H9 (cell line): ENCODE measurements at regions not wholly inside any gene's neighbourhood (a gene's known extent, or its start where the extent isn't known, plus 50 kb on each side); places are given as distances from the start of the nearest gene placed in this dataset.

Source experiments
- DNase-seq: peaks from one replicate; pipeline ENCODE4 v3.0.0-alpha.2; 2017
- H2AFZ ChIP-seq: one replicate; pipeline ENCODE4 v1.6.1; 2013; ENCODE audit warnings: mild to moderate bottlenecking, low read length, control low read depth, moderate library complexity
- H2AK5ac ChIP-seq: 2 replicates; pipeline ENCODE4 v1.6.1; 2013; ENCODE audit warnings: low read length, control low read depth, mixed read lengths; ENCODE audit not compliant: insufficient read length
- H2BK120ac ChIP-seq: one replicate; pipeline ENCODE4 v1.6.1; 2013; ENCODE audit warnings: low read depth, mild to moderate bottlenecking, low read length, control low read depth, inconsistent platforms; ENCODE audit not compliant: poor library complexity, severe bottlenecking
- H2BK12ac ChIP-seq: 2 replicates; pipeline ENCODE4 v1.6.1; 2013; ENCODE audit warnings: low read length, control low read depth, mixed read lengths, low read depth; ENCODE audit not compliant: insufficient read length
- H2BK15ac ChIP-seq: 2 replicates; pipeline ENCODE4 v1.6.1; 2013; ENCODE audit warnings: low read depth, low read length, control low read depth
- H2BK20ac ChIP-seq: one replicate; pipeline ENCODE4 v1.6.1; 2013; ENCODE audit warnings: low read depth, mild to moderate bottlenecking, low read length, control low read depth, inconsistent platforms; ENCODE audit not compliant: poor library complexity, severe bottlenecking
- H2BK5ac ChIP-seq: 2 replicates; pipeline ENCODE4 v1.6.1; 2013; ENCODE audit warnings: low read length, control low read depth, mixed read lengths; ENCODE audit not compliant: insufficient read length
- H3K14ac ChIP-seq: 2 replicates; pipeline ENCODE4 v1.6.1; 2013; ENCODE audit warnings: low read length, control low read depth; ENCODE audit not compliant: insufficient read depth
- H3K18ac ChIP-seq: 2 replicates; pipeline ENCODE4 v1.6.1; 2013; ENCODE audit warnings: low read depth, mild to moderate bottlenecking, mixed read lengths, low read length, control low read depth; ENCODE audit not compliant: insufficient read length
- H3K23ac ChIP-seq: 2 replicates; pipeline ENCODE4 v1.6.1; 2013; ENCODE audit warnings: low read length, control low read depth, mixed read lengths, low read depth; ENCODE audit not compliant: insufficient read length
- H3K23me2 ChIP-seq: 2 replicates; pipeline ENCODE4 v1.6.1; 2013; ENCODE audit warnings: low read depth, mild to moderate bottlenecking, mixed read lengths, low read length, control low read depth; ENCODE audit not compliant: insufficient read length, poor library complexity, severe bottlenecking
- H3K27ac ChIP-seq: 2 replicates; pipeline ENCODE4 v1.5.1; 2013; ENCODE audit warnings: low read length, control low read depth, mixed read lengths, low read depth; ENCODE audit not compliant: insufficient read length
- H3K27me3 ChIP-seq: 2 replicates; pipeline ENCODE4 v1.6.1; 2013; ENCODE audit warnings: low read length, control low read depth, inconsistent platforms; ENCODE audit not compliant: insufficient read depth
- H3K4ac ChIP-seq: 2 replicates; pipeline ENCODE4 v1.6.1; 2013; ENCODE audit warnings: low read depth, mild to moderate bottlenecking, control low read depth, inconsistent platforms, low read length, moderate library complexity
- H3K4me1 ChIP-seq: 2 replicates; pipeline ENCODE4 v1.6.1; 2013; ENCODE audit warnings: low read length, control low read depth, inconsistent platforms; ENCODE audit not compliant: insufficient read depth
- H3K4me2 ChIP-seq: 2 replicates; pipeline ENCODE4 v1.6.1; 2013; ENCODE audit warnings: low read length, control low read depth, mixed read lengths; ENCODE audit not compliant: insufficient read length, insufficient read depth
- H3K56ac ChIP-seq: 2 replicates; pipeline ENCODE4 v1.6.1; 2013; ENCODE audit warnings: low read depth, mild to moderate bottlenecking, mixed read lengths, low read length, control low read depth; ENCODE audit not compliant: insufficient read length
- H3K79me1 ChIP-seq: 2 replicates; pipeline ENCODE4 v1.6.1; 2013; ENCODE audit warnings: low read depth, mild to moderate bottlenecking, moderate library complexity, low read length, control low read depth, inconsistent platforms; ENCODE audit not compliant: insufficient read depth, poor library complexity, severe bottlenecking
- H3K79me2 ChIP-seq: 2 replicates; pipeline ENCODE4 v1.6.1; 2013; ENCODE audit warnings: low read length, control low read depth, inconsistent platforms; ENCODE audit not compliant: insufficient read depth
- H3K9ac ChIP-seq: 2 replicates; pipeline ENCODE4 v1.6.1; 2013; ENCODE audit warnings: low read length, control low read depth, mixed read lengths; ENCODE audit not compliant: insufficient read length; ENCODE audit errors: extremely low read depth
- H3K9me3 ChIP-seq: one replicate; pipeline ENCODE4 v1.6.1; 2013; ENCODE audit warnings: low read depth, low read length, inconsistent platforms; ENCODE audit not compliant: control insufficient read depth
- H3T11ph ChIP-seq: one replicate; pipeline ENCODE4 v1.6.1; 2013; ENCODE audit warnings: mild to moderate bottlenecking, low read length, control low read depth, inconsistent platforms
- H4K20me1 ChIP-seq: one replicate; pipeline ENCODE4 v1.6.1; 2013; ENCODE audit not compliant: control insufficient read depth, insufficient read length, insufficient read depth
- H4K5ac ChIP-seq: 2 replicates; pipeline ENCODE4 v1.6.1; 2013; ENCODE audit warnings: low read depth, mild to moderate bottlenecking, mixed read lengths, low read length, control low read depth; ENCODE audit not compliant: insufficient read length
- H4K8ac ChIP-seq: replicated peaks from 2 replicates; pipeline ENCODE4 v1.6.1; 2013; ENCODE audit warnings: low read length, control low read depth, mixed read lengths, low read depth; ENCODE audit not compliant: insufficient read length
- H4K91ac ChIP-seq: 2 replicates; pipeline ENCODE4 v1.6.1; 2013; ENCODE audit warnings: low read depth, mild to moderate bottlenecking, moderate library complexity, mixed read lengths, low read length, control low read depth; ENCODE audit not compliant: insufficient read length
- H3K27ac Mint-ChIP-seq, 3 experiments: 2 replicates in 2 of 3; 3 replicates in 1 of 3; pipeline ENCODE4 v1.8.0; 2020 to 2021; ENCODE audit warnings: mixed read lengths in 3 of 3, mild to moderate bottlenecking in 1 of 3, moderate library complexity in 1 of 3
- H3K27me3 Mint-ChIP-seq: 2 replicates; pipeline ENCODE4 v1.8.0; 2021; ENCODE audit warnings: low read depth, mild to moderate bottlenecking, moderate library complexity, mixed read lengths
- H3K36me3 Mint-ChIP-seq, 3 experiments: 2 replicates in 2 of 3; 3 replicates in 1 of 3; pipeline ENCODE4 v1.8.0; 2020 to 2021; ENCODE audit warnings: low read depth in 3 of 3, mixed read lengths in 3 of 3; ENCODE audit not compliant: insufficient read depth in 1 of 3
- H3K4me1 Mint-ChIP-seq, 2 experiments: 2 replicates each; pipeline ENCODE4 v1.8.0; 2020; ENCODE audit warnings: mixed read lengths in 2 of 2
- H3K4me3 Mint-ChIP-seq, 2 experiments: 2 replicates in 1 of 2; 3 replicates in 1 of 2; pipeline ENCODE4 v1.8.0; 2020 to 2021; ENCODE audit warnings: mild to moderate bottlenecking in 2 of 2, mixed read lengths in 2 of 2, moderate library complexity in 1 of 2
- H3K9me3 Mint-ChIP-seq, 2 experiments: 2 replicates in 1 of 2; 3 replicates in 1 of 2; pipeline ENCODE4 v1.8.0; 2020; ENCODE audit warnings: mild to moderate bottlenecking in 2 of 2, mixed read lengths in 2 of 2, moderate library complexity in 1 of 2
- WGBS: extraction: QIAGEN DNeasy Blood & Tissue Kit; methylation state at CpG from one replicate; pipeline ENCODE4 v1.1.7; 2013; ENCODE audit warnings: missing lambda C conversion rate, low lambda C conversion rate, mixed read lengths; ENCODE audit not compliant: insufficient read length; ENCODE audit errors: extremely low coverage; 5-methylcytosine and 5-hydroxymethylcytosine counted together
- TF ChIP-seq, protein P1 (sequence below): fragments of 200-600 bp; sonication (generic); conservative IDR thresholded peaks from 3 replicates; pipeline ENCODE4 v1.8.0; 2021; ENCODE audit warnings: antibody characterized with exemption, mild to moderate bottlenecking

DNA sequence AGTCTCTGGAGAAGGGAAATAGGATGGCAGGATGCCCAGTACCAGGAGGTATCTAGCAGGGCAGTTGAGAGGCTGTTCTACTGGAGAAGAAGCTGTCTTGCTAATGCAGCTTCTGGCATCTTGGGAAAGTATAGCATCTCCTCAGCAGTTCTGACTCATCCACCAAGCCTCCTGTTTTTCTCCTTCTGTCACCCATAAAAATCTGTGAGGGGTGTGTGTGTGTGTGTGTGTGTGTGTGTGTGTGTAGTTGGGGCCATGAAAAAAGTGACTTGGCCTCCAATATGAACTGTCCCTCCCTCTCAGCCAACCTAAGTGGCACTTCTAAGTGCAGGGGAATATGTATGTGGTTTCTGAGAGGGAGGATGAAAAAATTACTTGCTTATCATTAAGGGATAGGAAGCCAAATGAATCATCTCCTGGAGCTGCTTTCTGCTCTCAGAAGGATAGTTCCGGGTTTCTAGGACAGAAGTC, 83.9 kb downstream of the CBLN2 start:
- Mint-ChIP-seq H3K27me3 (peaks cover 81% of the 10 kb centered on the region), H3K9me3 (peaks cover 9% of the 10 kb centered on the region in 2 experiments), H3K4me1 (no peaks in the 10 kb centered on the region), H3K27ac (no peak overlapping the region), H3K4me3 (no peak overlapping the region), H3K36me3 (peaks cover 0 to 6% (median 0%) of the 10 kb centered on the region in 3 experiments; a peak in 3 of 7 replicates)
- H3K27ac ChIP-seq, result no peak overlapping the region
- H3K4ac ChIP-seq, result no peak overlapping the region
- H3K23ac ChIP-seq, result no peak overlapping the region
- H2AFZ ChIP-seq, result no peak overlapping the region
- no peak overlapping the region for H4K91ac ChIP-seq
- H3K56ac ChIP-seq, result no peak overlapping the region
- TF ChIP-seq, protein P1, sequence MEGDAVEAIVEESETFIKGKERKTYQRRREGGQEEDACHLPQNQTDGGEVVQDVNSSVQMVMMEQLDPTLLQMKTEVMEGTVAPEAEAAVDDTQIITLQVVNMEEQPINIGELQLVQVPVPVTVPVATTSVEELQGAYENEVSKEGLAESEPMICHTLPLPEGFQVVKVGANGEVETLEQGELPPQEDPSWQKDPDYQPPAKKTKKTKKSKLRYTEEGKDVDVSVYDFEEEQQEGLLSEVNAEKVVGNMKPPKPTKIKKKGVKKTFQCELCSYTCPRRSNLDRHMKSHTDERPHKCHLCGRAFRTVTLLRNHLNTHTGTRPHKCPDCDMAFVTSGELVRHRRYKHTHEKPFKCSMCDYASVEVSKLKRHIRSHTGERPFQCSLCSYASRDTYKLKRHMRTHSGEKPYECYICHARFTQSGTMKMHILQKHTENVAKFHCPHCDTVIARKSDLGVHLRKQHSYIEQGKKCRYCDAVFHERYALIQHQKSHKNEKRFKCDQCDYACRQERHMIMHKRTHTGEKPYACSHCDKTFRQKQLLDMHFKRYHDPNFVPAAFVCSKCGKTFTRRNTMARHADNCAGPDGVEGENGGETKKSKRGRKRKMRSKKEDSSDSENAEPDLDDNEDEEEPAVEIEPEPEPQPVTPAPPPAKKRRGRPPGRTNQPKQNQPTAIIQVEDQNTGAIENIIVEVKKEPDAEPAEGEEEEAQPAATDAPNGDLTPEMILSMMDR, result no peak
- H2BK12ac ChIP-seq, result no peak overlapping the region
- no peak overlapping the region for H4K8ac ChIP-seq
- no peaks in the 10 kb centered on the region for H3K79me2 ChIP-seq
- H2BK120ac ChIP-seq, result no peak overlapping the region
- no peak overlapping the region for H3K9ac ChIP-seq
- H3K79me1 ChIP-seq, result no peaks in the 10 kb centered on the region
- no peak overlapping the region for H2AK5ac ChIP-seq
- H3K4me2 ChIP-seq, result no peak overlapping the region
- WGBS, result no CpG with 5 or more reads among the region's 1 CpG
- H2BK20ac ChIP-seq, result no peak overlapping the region
- peaks cover 4% of the 10 kb centered on the region; the same call in 1 of the 2 replicates for H3K27me3 ChIP-seq
- no peaks in the 10 kb centered on the region for H4K20me1 ChIP-seq
- no peak for DNase-seq
- H3K14ac ChIP-seq, result no peak overlapping the region
- H3K23me2 ChIP-seq, result no peaks in the 10 kb centered on the region
- no peaks in the 10 kb centered on the region for H3K9me3 ChIP-seq
- no peak overlapping the region for H2BK15ac ChIP-seq
- H3T11ph ChIP-seq, result no peak overlapping the region
- no peak overlapping the region for H4K5ac ChIP-seq
- no peaks in the 10 kb centered on the region for H3K4me1 ChIP-seq
- H3K18ac ChIP-seq, result no peak overlapping the region
- no peak overlapping the region for H2BK5ac ChIP-seq
